ENCODE measurements at regions not wholly inside any gene's neighbourhood (a gene's known extent, or its start where the extent isn't known, plus 50 kb on each side); places are given as distances from the start of the nearest gene placed in this dataset.

DNA sequence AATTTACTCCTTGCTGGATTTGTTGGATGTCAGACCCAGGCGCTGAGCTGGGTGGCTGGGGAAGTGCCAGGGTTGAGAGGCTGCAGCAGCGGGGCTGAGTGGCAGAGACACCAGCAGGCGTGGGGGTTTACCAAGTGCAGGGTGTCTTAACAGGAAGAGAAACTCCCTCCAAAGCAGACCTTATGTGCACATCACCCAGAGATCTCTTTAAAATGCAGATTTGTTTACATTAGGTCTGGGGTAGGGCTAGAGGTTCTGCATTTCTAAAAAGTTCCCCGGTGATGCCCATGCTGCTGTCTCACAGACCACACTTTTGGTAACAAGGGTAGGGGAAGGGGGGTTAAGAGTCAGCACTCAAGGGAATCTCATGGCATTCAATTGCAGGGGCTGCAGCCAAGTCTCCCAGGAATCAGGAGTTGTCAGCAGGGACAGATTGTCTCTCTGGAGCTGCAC, 80.7 kb upstream of the OLFM4 start:
- WGBS, 4 donors: 41 to 55% (median 48%) methylated on average over 4 of the region's 4 CpGs
- peak in 1 of 7 donors; percentile 20 for DNase-seq
- H3K27me3 ChIP-seq: no peaks in the 10 kb centered on the region
- no peaks in the 10 kb centered on the region for H3K9me3 ChIP-seq (replicated peaks in 1 of 3)
- no peaks in the 10 kb centered on the region for H3K36me3 ChIP-seq (replicated peaks in 1 of 2)
- H3K4me1 ChIP-seq (replicated peaks in 1 of 2): no peaks in the 10 kb centered on the region
- no peak overlapping the region for H3K4me3 ChIP-seq
- intact Hi-C loops (cut with DNase I): no loop called here
- TF ChIP-seq POLR2A (IDR thresholded peaks at IDR 0.05) (no peak), CTCF (IDR thresholded peaks at IDR 0.05) (no peak)
- no peak overlapping the region for H3K27ac ChIP-seq

GRCh38 chr13:52945348-52945747, 83.3 kb upstream of the OLFM4 start:
- TF ChIP-seq POLR2A (IDR thresholded peaks at IDR 0.05): no peak
- Histone ChIP-seq H3K9me3 (replicated peaks in 1 of 3) (no peaks in the 10 kb centered on the region), H3K27me3 (no peaks in the 10 kb centered on the region), H3K4me1 (replicated peaks in 1 of 2) (no peaks in the 10 kb centered on the region), H3K36me3 (replicated peaks in 1 of 2) (no peaks in the 10 kb centered on the region), H3K4me3 (no peak overlapping the region), H3K27ac (no peak overlapping the region)
- intact Hi-C loops (cut with DNase I): no loop called here
- 42 to 82% (median 72%) methylated on average over 3 of the region's 3 CpGs for WGBS, 4 donors
- DNase-seq: no peak

DNA sequence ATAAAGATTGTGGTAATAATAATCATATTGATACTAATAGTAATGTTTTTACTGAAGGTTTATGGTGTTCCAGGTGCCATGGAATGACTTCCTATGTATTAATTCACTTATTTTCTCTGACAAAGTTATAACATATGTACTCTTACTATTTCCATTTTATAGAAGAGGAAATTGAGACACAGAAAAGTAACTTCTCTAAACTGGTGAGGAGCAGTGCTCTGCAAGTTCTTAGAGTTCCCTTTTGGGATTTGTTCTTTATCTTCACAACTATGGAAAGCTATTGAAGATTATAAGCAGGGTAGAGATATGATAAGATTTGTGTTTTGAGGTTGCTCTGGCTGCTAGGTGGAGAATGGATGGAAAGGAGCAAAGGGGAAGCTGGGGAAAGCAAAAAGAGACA, 83.9 kb upstream of the OLFM4 start:
- TF ChIP-seq CTCF (IDR thresholded peaks at IDR 0.05) (no peak), POLR2A (IDR thresholded peaks at IDR 0.05) (no peak)
- H3K27me3 ChIP-seq: no peaks in the 10 kb centered on the region
- H3K36me3 ChIP-seq (replicated peaks in 1 of 2): no peaks in the 10 kb centered on the region
- DNase-seq: no peak
- no peak overlapping the region for H3K27ac ChIP-seq
- intact Hi-C loops (cut with DNase I): no loop called here
- H3K4me1 ChIP-seq (replicated peaks in 1 of 2): no peaks in the 10 kb centered on the region
- H3K4me3 ChIP-seq: no peak overlapping the region
- H3K9me3 ChIP-seq (replicated peaks in 1 of 3): no peaks in the 10 kb centered on the region

GRCh38 chr13:52938065-52938464, 89.6 kb upstream of the PCDH8 start:
- WGBS, 4 donors: 57 to 62% (median 61%) methylated on average over 3 of the region's 3 CpGs
- Histone ChIP-seq H3K27me3 (no peaks in the 10 kb centered on the region), H3K36me3 (replicated peaks in 1 of 2) (no peaks in the 10 kb centered on the region), H3K27ac (no peak overlapping the region), H3K9me3 (replicated peaks in 1 of 3) (no peaks in the 10 kb centered on the region), H3K4me3 (no peak overlapping the region), H3K4me1 (replicated peaks in 1 of 2) (no peaks in the 10 kb centered on the region)
- TF ChIP-seq CTCF (IDR thresholded peaks at IDR 0.05) (no peak), POLR2A (IDR thresholded peaks at IDR 0.05) (no peak)
- DNase-seq: no peak
- intact Hi-C loops (cut with DNase I): no loop called here

- no peak overlapping the region for H3K27ac ChIP-seq
- no peak for DNase-seq
- 68 to 80% (median 70%) methylated on average over 2 of the region's 2 CpGs for WGBS, 4 donors
- H3K4me1 ChIP-seq (replicated peaks in 1 of 2): no peaks in the 10 kb centered on the region
- no peaks in the 10 kb centered on the region for H3K9me3 ChIP-seq (replicated peaks in 1 of 3)
- H3K4me3 ChIP-seq: no peak overlapping the region
- no peak for TF ChIP-seq CTCF (IDR thresholded peaks at IDR 0.05)
- no peak for TF ChIP-seq POLR2A (IDR thresholded peaks at IDR 0.05)
- intact Hi-C loops (cut with DNase I): no loop called here
- H3K36me3 ChIP-seq (replicated peaks in 1 of 2): no peaks in the 10 kb centered on the region
- H3K27me3 ChIP-seq: no peaks in the 10 kb centered on the region
These were observed 88.4 kb upstream of the PCDH8 start for GRCh38 chr13:52936806-52937205.
